H1 (cell line): ENCODE measurements at regions not wholly inside any gene's neighbourhood (a gene's known extent, or its start where the extent isn't known, plus 50 kb on each side); places are given as distances from the start of the nearest gene placed in this dataset.

ENCODE experiments used
- CTCF ChIA-PET: fragments of 300-600 bp; sonication (Branson Sonifier 250); formaldehyde crosslinking; loops from one replicate; lab custom pipeline; 2021; ENCODE audit not compliant: partially characterized antibody; lab: Charles Lee
- POLR2A ChIA-PET: fragments of 300-600 bp; sonication (Branson Sonifier 250); formaldehyde crosslinking; loops from one replicate; lab custom pipeline; 2021; ENCODE audit warnings: inconsistent platforms; ENCODE audit not compliant: partially characterized antibody; lab: Charles Lee
- DNase-seq, 2 experiments: peaks; one replicate each; pipeline versions ENCODE4 v3.0.0 to v3.0.0-alpha.2; 2010 to 2022; ENCODE audit warnings: low spot score in 2 of 2, low read depth in 1 of 2, mixed read lengths in 1 of 2
- FAIRE-seq: peaks from 2 replicates; lab custom pipeline; 2011; peaks lifted over from hg19 to GRCh38; lab: Jason Lieb, UNC
- H2AFZ ChIP-seq: 2 replicates; pipeline ENCODE4 v1.8.1; 2012; ENCODE audit warnings: low read length, inconsistent platforms
- H2AK5ac ChIP-seq: 2 replicates; pipeline ENCODE4 v1.6.1; 2013; ENCODE audit warnings: low read depth, low read length
- H2BK120ac ChIP-seq: replicated peaks from 2 replicates; pipeline ENCODE3; 2013; ENCODE audit warnings: low read depth, low read length, inconsistent platforms
- H2BK12ac ChIP-seq: 2 replicates; pipeline ENCODE4 v1.6.1; 2013; ENCODE audit warnings: low read depth, low read length
- H2BK15ac ChIP-seq: 2 replicates; pipeline ENCODE4 v1.6.1; 2013; ENCODE audit warnings: low read length
- H2BK20ac ChIP-seq: 2 replicates; pipeline ENCODE4 v1.6.1; 2013; ENCODE audit warnings: low read length
- H2BK5ac ChIP-seq: 2 replicates; pipeline ENCODE4 v1.6.1; 2013; ENCODE audit warnings: low read depth, low read length
- H3K14ac ChIP-seq: 2 replicates; pipeline ENCODE4 v1.6.1; 2013; ENCODE audit warnings: inconsistent platforms; ENCODE audit not compliant: insufficient read length
- H3K18ac ChIP-seq: 2 replicates; pipeline ENCODE4 v1.6.1; 2013; ENCODE audit warnings: low read length; ENCODE audit errors: extremely low read depth
- H3K23ac ChIP-seq: 2 replicates; pipeline ENCODE4 v1.6.1; 2013; ENCODE audit warnings: inconsistent platforms; ENCODE audit not compliant: insufficient read length
- H3K23me2 ChIP-seq: 2 replicates; pipeline ENCODE4 v1.6.1; 2013; ENCODE audit warnings: low read depth, low read length
- H3K27ac ChIP-seq: 2 replicates; pipeline ENCODE4 v1.6.1; 2011; ENCODE audit warnings: low read depth, low read length, inconsistent platforms
- H3K27me3 ChIP-seq, 4 experiments: replicated peaks in 1 of 4; 1 replicate in 1 of 4; 2 replicates in 3 of 4; pipeline versions ENCODE4 v1.6.1 to v1.8.1; 2011 to 2013; ENCODE audit warnings: low read length in 3 of 4, mild to moderate bottlenecking in 3 of 4, inconsistent platforms in 2 of 4, mixed read lengths in 2 of 4, moderate library complexity in 1 of 4; ENCODE audit not compliant: control insufficient read depth in 3 of 4, insufficient read depth in 3 of 4; ENCODE audit errors: extremely low read depth in 1 of 4
- H3K36me3 ChIP-seq, 4 experiments: 2 replicates each; pipeline versions ENCODE4 v1.6.1 to v1.8.1; 2011 to 2013; ENCODE audit warnings: mild to moderate bottlenecking in 4 of 4, low read length in 3 of 4, moderate library complexity in 2 of 4, control low read depth in 1 of 4, inconsistent platforms in 1 of 4; ENCODE audit not compliant: insufficient read depth in 4 of 4, control insufficient read depth in 2 of 4
- H3K4ac ChIP-seq: replicated peaks from 2 replicates; pipeline ENCODE3; 2013; ENCODE audit warnings: low read length, low read depth, mixed read lengths, inconsistent platforms; ENCODE audit not compliant: insufficient read length
- H3K4me1 ChIP-seq, 4 experiments: replicated peaks in 1 of 4; 1 replicate in 1 of 4; 2 replicates in 3 of 4; pipeline versions ENCODE4 v1.6.1 to v1.8.1; 2011 to 2013; ENCODE audit warnings: low read length in 3 of 4, inconsistent platforms in 2 of 4, mixed read lengths in 1 of 4; ENCODE audit not compliant: insufficient read depth in 4 of 4, control insufficient read depth in 3 of 4
- H3K4me2 ChIP-seq, 2 experiments: 2 replicates each; pipeline versions ENCODE4 v1.6.1 to v1.8.1; 2011 to 2013; ENCODE audit warnings: low read depth in 2 of 2, low read length in 2 of 2, control low read depth in 1 of 2, inconsistent platforms in 1 of 2, mild to moderate bottlenecking in 1 of 2; ENCODE audit not compliant: insufficient read depth in 1 of 2
- H3K4me3 ChIP-seq, 4 experiments: fragments of 200-600, 300-600 bp in 1 of 4; sonication (generic), shearing (Covaris generic), sonication (Bioruptor Twin) in 1 of 4; 2 replicates each; pipeline versions ENCODE4 v1.5.1 to v1.8.1; 2011 to 2016; ENCODE audit warnings: low read length in 4 of 4, low read depth in 3 of 4, control low read depth in 2 of 4, inconsistent platforms in 2 of 4, mild to moderate bottlenecking in 2 of 4, mixed read lengths in 1 of 4, moderate library complexity in 1 of 4; ENCODE audit not compliant: insufficient read depth in 2 of 4; ENCODE audit errors: extremely low read depth in 1 of 4
- H3K56ac ChIP-seq: replicated peaks from 2 replicates; pipeline ENCODE3; 2013; ENCODE audit warnings: low read depth, mild to moderate bottlenecking, mixed read lengths, low read length, inconsistent platforms; ENCODE audit not compliant: insufficient read length
- H3K79me1 ChIP-seq: 2 replicates; pipeline ENCODE4 v1.6.1; 2013; ENCODE audit warnings: low read depth, low read length, control low read depth
- H3K79me2 ChIP-seq, 2 experiments: 2 replicates each; pipeline versions ENCODE4 v1.6.1 to v1.8.1; 2012 to 2013; ENCODE audit warnings: low read length in 2 of 2, mild to moderate bottlenecking in 2 of 2, inconsistent platforms in 1 of 2; ENCODE audit not compliant: insufficient read depth in 2 of 2, control insufficient read depth in 1 of 2
- H3K9ac ChIP-seq, 4 experiments: replicated peaks in 1 of 4; 1 replicate in 1 of 4; 2 replicates in 3 of 4; pipeline versions ENCODE4 v1.6.1 to v1.8.1; 2011 to 2013; ENCODE audit warnings: low read depth in 3 of 4, low read length in 3 of 4, control low read depth in 2 of 4, mild to moderate bottlenecking in 2 of 4, moderate library complexity in 2 of 4, inconsistent platforms in 1 of 4; ENCODE audit errors: extremely low read depth in 1 of 4
- H3K9me3 ChIP-seq, 2 experiments: 2 replicates each; pipeline versions ENCODE4 v1.6.1 to v1.8.1; 2012 to 2013; ENCODE audit warnings: mild to moderate bottlenecking in 2 of 2, moderate library complexity in 2 of 2, control low read depth in 1 of 2, inconsistent platforms in 1 of 2, low read depth in 1 of 2, low read length in 1 of 2, mixed read lengths in 1 of 2; ENCODE audit not compliant: insufficient read depth in 2 of 2
- H4K20me1 ChIP-seq, 2 experiments: replicated peaks in 1 of 2; 2 replicates each; pipeline versions ENCODE3 to v1.8.1; 2011 to 2013; ENCODE audit warnings: inconsistent platforms in 2 of 2, low read length in 2 of 2, mild to moderate bottlenecking in 1 of 2; ENCODE audit not compliant: insufficient read depth in 2 of 2, control insufficient read depth in 1 of 2
- H4K5ac ChIP-seq: 2 replicates; pipeline ENCODE4 v1.6.1; 2013; ENCODE audit warnings: low read length, low read depth, mixed read lengths, inconsistent platforms; ENCODE audit not compliant: insufficient read length
- H4K8ac ChIP-seq: 2 replicates; pipeline ENCODE4 v1.8.0; 2013; ENCODE audit warnings: mild to moderate bottlenecking, moderate library complexity, low read length, inconsistent platforms; ENCODE audit not compliant: insufficient read depth; ENCODE audit errors: extremely low read depth
- H4K91ac ChIP-seq: replicated peaks from 2 replicates; pipeline ENCODE3; 2013; ENCODE audit warnings: low read length, mixed read lengths, inconsistent platforms; ENCODE audit not compliant: insufficient read length
- BCL11A ChIP-seq, 2 experiments: IDR thresholded peaks; one replicate each; pipeline ENCODE4 v1.6.1; 2011; ENCODE audit warnings: low read depth in 2 of 2, low read length in 2 of 2, mild to moderate bottlenecking in 2 of 2
- CHD2 ChIP-seq: IDR thresholded peaks from 2 replicates; pipeline ENCODE4 v1.6.1; 2012; ENCODE audit warnings: low read length, improper control_type of control experiment
- GABPA ChIP-seq: IDR thresholded peaks from 2 replicates; pipeline ENCODE4 v1.6.1; 2011; ENCODE audit warnings: mild to moderate bottlenecking, low read length, moderate library complexity, borderline replicate concordance; ENCODE audit not compliant: insufficient read depth
- KDM5A ChIP-seq: fragments of 200-600 bp; IDR thresholded peaks from 2 replicates; pipeline ENCODE4 v1.7.1; 2012; ENCODE audit warnings: mild to moderate bottlenecking, low read length, inconsistent platforms, mixed read lengths
- NRF1 ChIP-seq: IDR thresholded peaks from 2 replicates; pipeline ENCODE4 v1.6.1; 2011; ENCODE audit warnings: mild to moderate bottlenecking, low read depth, low read length, improper control_type of control experiment
- POLR2AphosphoS5 ChIP-seq: IDR thresholded peaks from 2 replicates; pipeline ENCODE4 v1.6.1; 2011; ENCODE audit warnings: low read depth, low read length
- TAF7 ChIP-seq: optimal IDR thresholded peaks from 2 replicates; pipeline ENCODE3; 2011; ENCODE audit warnings: low read depth, mild to moderate bottlenecking, inconsistent platforms, low read length, moderate library complexity, borderline replicate concordance
- ZNF274 ChIP-seq: IDR thresholded peaks from 2 replicates; pipeline ENCODE4 v1.7.0; 2012; ENCODE audit warnings: low read length, borderline replicate concordance; ENCODE audit errors: extremely low read depth
- WGBS, 2 experiments: shearing (Covaris generic) in 1 of 2; methylation state at CpG; one replicate each; pipeline versions ENCODE4 v1.1.6 to v1.1.7; 2013 to 2015; ENCODE audit warnings: low lambda C conversion rate in 2 of 2, mixed read lengths in 2 of 2, inconsistent platforms in 1 of 2, low coverage in 1 of 2, missing lambda C conversion rate in 1 of 2; ENCODE audit not compliant: insufficient replicate concordance in 2 of 2, insufficient coverage in 1 of 2, insufficient read length in 1 of 2; ENCODE audit errors: extremely low coverage in 1 of 2, missing lambda C conversion rate in 1 of 2; 5-methylcytosine and 5-hydroxymethylcytosine counted together
- TF ChIP-seq, protein P1 (sequence below): IDR thresholded peaks from 2 replicates; pipeline ENCODE4 v1.6.1; 2011; ENCODE audit warnings: low read depth, mild to moderate bottlenecking, low read length; ENCODE audit not compliant: insufficient read depth
- TF ChIP-seq, protein P2 (sequence below): IDR thresholded peaks from 2 replicates; pipeline ENCODE4 v1.6.1; 2012; ENCODE audit warnings: inconsistent platforms

DNA sequence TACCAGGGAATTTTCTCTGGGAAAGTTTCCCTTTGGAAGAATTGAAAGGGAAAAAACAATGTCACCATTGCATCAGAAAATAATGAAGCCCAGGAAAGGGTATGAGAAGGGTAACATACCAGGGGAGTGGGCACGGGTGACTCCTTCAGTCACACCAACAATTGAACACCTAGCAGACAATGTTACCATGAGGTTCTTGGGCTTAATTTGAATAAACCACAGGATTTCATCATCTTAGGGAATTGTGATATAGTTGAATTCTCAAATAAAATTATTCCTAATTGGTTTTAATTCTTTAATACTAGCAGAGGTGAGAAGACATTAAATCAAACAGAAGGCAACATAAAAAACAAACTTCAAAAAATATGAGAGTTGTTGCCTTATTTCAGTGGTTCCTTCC is 73.7 kb upstream of the RREB1 start:
- no peak overlapping the region for H2AFZ ChIP-seq
- no peak overlapping the region for H3K18ac ChIP-seq
- H3K23me2 ChIP-seq: no peaks in the 10 kb centered on the region
- no peaks in the 10 kb centered on the region for H4K20me1 ChIP-seq
- H3K56ac ChIP-seq: no peak overlapping the region
- H3K4me2 ChIP-seq: no peak overlapping the region
- FAIRE-seq: no peak
- no peaks in the 10 kb centered on the region; a peak in 1 of 7 replicates for H3K4me1 ChIP-seq
- no peak overlapping the region for H2BK5ac ChIP-seq
- H3K36me3 ChIP-seq: no peaks in the 10 kb centered on the region
- POLR2A ChIA-PET: interaction anchor here (1.2 kb wide), 1 partner anchor 10 kb away, joined by 3 read pairs; no protein-coding TSS in a partner anchor
- H4K91ac ChIP-seq: no peak overlapping the region
- no peaks in the 10 kb centered on the region for H3K27me3 ChIP-seq
- H3K27ac ChIP-seq: no peak overlapping the region
- no peaks in the 10 kb centered on the region for H3K79me1 ChIP-seq
- no peak overlapping the region for H2BK20ac ChIP-seq
- no peak overlapping the region for H2BK120ac ChIP-seq
- H3K4me3 ChIP-seq: no peak overlapping the region
- no peak overlapping the region for H4K8ac ChIP-seq
- H3K9ac ChIP-seq: no peak overlapping the region
- no peak overlapping the region for H3K23ac ChIP-seq
- H3K14ac ChIP-seq: no peak overlapping the region
- no peak overlapping the region for H4K5ac ChIP-seq
- DNase-seq: no peak
- CTCF ChIA-PET: no interaction called here
- H3K4ac ChIP-seq: no peak overlapping the region
- H2BK15ac ChIP-seq: no peak overlapping the region
- WGBS, 2 experiments: 83% methylated on average over 1 of the region's 1 CpG; no CpG with 5 or more reads in 1 of the 2 experiments
- no peak overlapping the region for H2AK5ac ChIP-seq
- no peak overlapping the region for H2BK12ac ChIP-seq
- H3K9me3 ChIP-seq: no peaks in the 10 kb centered on the region
- no peaks in the 10 kb centered on the region for H3K79me2 ChIP-seq
- TF ChIP-seq ZNF274 (no peak), GABPA (no peak), KDM5A (no peak), BCL11A (IDR thresholded peaks at IDR 0.05; ENCODE audit: low read depth in 2 of 2, low read length in 2 of 2) (no peak), CHD2 (no peak), NRF1 (no peak), POLR2AphosphoS5 (no peak), TAF7 (no peak)
- TF ChIP-seq, protein P1, sequence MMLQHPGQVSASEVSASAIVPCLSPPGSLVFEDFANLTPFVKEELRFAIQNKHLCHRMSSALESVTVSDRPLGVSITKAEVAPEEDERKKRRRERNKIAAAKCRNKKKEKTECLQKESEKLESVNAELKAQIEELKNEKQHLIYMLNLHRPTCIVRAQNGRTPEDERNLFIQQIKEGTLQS: no peak
- TF ChIP-seq, protein P2, sequence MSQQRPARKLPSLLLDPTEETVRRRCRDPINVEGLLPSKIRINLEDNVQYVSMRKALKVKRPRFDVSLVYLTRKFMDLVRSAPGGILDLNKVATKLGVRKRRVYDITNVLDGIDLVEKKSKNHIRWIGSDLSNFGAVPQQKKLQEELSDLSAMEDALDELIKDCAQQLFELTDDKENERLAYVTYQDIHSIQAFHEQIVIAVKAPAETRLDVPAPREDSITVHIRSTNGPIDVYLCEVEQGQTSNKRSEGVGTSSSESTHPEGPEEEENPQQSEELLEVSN: no peak
